ENCODE measurements at regions not wholly inside any gene's neighbourhood (a gene's known extent, or its start where the extent isn't known, plus 50 kb on each side); places are given as distances from the start of the nearest gene placed in this dataset.
A peak's percentile ranks its signal among the peaks of the same experiment; 100 is the strongest.

- ChIA-PET CTCF (interaction anchor here (0.6 to 0.7 kb wide), 2 partner anchors 272 to 886 kb away, joined by 3 to 5 read pairs; no protein-coding TSS in a partner anchor), POLR2A (no interaction called here)
- TF ChIP-seq RCOR1 (IDR thresholded peaks at IDR 0.05; ENCODE audit: low read depth, low read length) (no peak), USF2 (IDR thresholded peaks at IDR 0.05) (no peak), JUNB (IDR thresholded peaks at IDR 0.05) (no peak), MYC (IDR thresholded peaks at IDR 0.05; ENCODE audit: borderline replicate concordance, low read length) (no peak)
- 5% methylated on average over 3 of the region's 3 CpGs for WGBS (ENCODE audit: missing lambda C conversion rate)
- Histone ChIP-seq H3K9me3 (no peaks in the 10 kb centered on the region), H3K27ac (no peak overlapping the region), H3K4me2 (no peak overlapping the region), H3K4me3 (no peak overlapping the region), H3K4me1 (no peaks in the 10 kb centered on the region)
- ATAC-seq: no peak
- FAIRE-seq: no peak
- no peak for DNase-seq (ENCODE audit: low read depth in 1 of 2, low spot score in 1 of 2)
These were observed 71.1 kb upstream of the CCDC60 start for GRCh38 chr12:119263466-119263865.

DNA sequence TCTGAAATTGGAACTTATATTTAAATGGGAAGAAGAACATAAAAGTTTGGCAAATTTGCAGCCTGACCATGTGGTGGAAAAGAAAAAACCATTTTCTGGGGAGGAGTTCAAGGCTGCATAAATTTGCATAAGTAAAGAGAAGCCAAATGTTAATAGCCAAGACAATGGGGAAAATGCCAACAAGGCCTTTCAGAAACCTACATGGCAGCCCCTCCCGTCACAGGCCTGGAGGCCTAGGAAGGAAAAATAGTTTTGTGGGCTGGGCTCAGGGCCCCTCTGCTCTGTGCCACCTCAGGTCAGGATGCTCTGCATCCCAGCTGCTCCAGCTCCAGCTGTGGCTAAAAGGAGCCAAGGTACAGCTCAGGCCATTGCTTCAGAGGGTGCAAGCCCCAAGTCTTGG is 67.6 kb upstream of the CCDC60 start:
- ChIA-PET CTCF (no interaction called here), POLR2A (no interaction called here)
- Histone ChIP-seq H3K4me1 (no peaks in the 10 kb centered on the region), H3K4me2 (no peak overlapping the region), H3K4me3 (no peak overlapping the region), H3K27ac (no peak overlapping the region), H3K9me3 (no peaks in the 10 kb centered on the region)
- WGBS (ENCODE audit: missing lambda C conversion rate): 0% methylated on average over 1 of the region's 1 CpG
- no peak for TF ChIP-seq EP300 (IDR thresholded peaks at IDR 0.05)
- ATAC-seq (no peak), FAIRE-seq (no peak), DNase-seq (ENCODE audit: low read depth in 1 of 2, low spot score in 1 of 2) (no peak)

GRCh38 chr12:119274636-119275065 is 59.9 kb upstream of the CCDC60 start:
- under 1% methylated on average over 9 of the region's 9 CpGs for WGBS (ENCODE audit: missing lambda C conversion rate)

GRCh38 chr12:119283310-119283709 is 51.2 kb upstream of the CCDC60 start:
- no peak overlapping the region for H3K4me2 ChIP-seq
- CTCF ChIA-PET: interaction anchor here (0.5 kb wide), 1 partner anchor 32 kb away, joined by 3 read pairs; no protein-coding TSS in a partner anchor
- H3K4me3 ChIP-seq: no peak overlapping the region
- H3K4me1 ChIP-seq: no peaks in the 10 kb centered on the region
- H3K9me3 ChIP-seq: no peaks in the 10 kb centered on the region
- WGBS (ENCODE audit: missing lambda C conversion rate): 0% methylated on average over 2 of the region's 2 CpGs
- POLR2A ChIA-PET: no interaction called here
- no peak overlapping the region for H3K27ac ChIP-seq
- DNase-seq (ENCODE audit: low read depth in 1 of 2, low spot score in 1 of 2) (no peak), ATAC-seq (no peak), FAIRE-seq (no peak)
- TF ChIP-seq GATA3 (IDR thresholded peaks at IDR 0.05; ENCODE audit: borderline replicate concordance) (no peak), CTCF (IDR thresholded peaks at IDR 0.05) (no peak), HOXB5 (CRISPR knock-in tag; IDR thresholded peaks at IDR 0.05) (no peak), TP53 (CRISPR knock-in tag; IDR thresholded peaks at IDR 0.05) (no peak), RAD21 (conservative IDR thresholded peaks at IDR 0.05 in 1 of 2, IDR thresholded peaks at IDR 0.05 in 1 of 2) (no peak), CEBPB (IDR thresholded peaks at IDR 0.05) (no peak), EHMT2 (IDR thresholded peaks at IDR 0.05; ENCODE audit: low read depth) (no peak), REST (IDR thresholded peaks at IDR 0.05) (no peak), FOSL2 (IDR thresholded peaks at IDR 0.05) (no peak), FOSL2 (CRISPR knock-in tag; IDR thresholded peaks at IDR 0.05) (no peak), PHF8 (IDR thresholded peaks at IDR 0.05; ENCODE audit: borderline replicate concordance, low read depth) (no peak)
- TF ChIP-seq, protein P1, sequence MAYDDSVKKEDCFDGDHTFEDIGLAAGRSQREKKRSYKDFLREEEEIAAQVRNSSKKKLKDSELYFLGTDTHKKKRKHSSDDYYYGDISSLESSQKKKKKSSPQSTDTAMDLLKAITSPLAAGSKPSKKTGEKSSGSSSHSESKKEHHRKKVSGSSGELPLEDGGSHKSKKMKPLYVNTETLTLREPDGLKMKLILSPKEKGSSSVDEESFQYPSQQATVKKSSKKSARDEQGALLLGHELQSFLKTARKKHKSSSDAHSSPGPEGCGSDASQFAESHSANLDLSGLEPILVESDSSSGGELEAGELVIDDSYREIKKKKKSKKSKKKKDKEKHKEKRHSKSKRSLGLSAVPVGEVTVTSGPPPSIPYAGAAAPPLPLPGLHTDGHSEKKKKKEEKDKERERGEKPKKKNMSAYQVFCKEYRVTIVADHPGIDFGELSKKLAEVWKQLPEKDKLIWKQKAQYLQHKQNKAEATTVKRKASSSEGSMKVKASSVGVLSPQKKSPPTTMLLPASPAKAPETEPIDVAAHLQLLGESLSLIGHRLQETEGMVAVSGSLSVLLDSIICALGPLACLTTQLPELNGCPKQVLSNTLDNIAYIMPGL (CRISPR knock-in tag; IDR thresholded peaks at IDR 0.05; ENCODE audit: borderline replicate concordance): no peak

More at GRCh38 chr12:119274636-119275065, 59.9 kb upstream of the CCDC60 start:
- Histone ChIP-seq H3K27ac (no peak overlapping the region), H3K9me3 (no peaks in the 10 kb centered on the region), H3K4me3 (no peak overlapping the region), H3K4me2 (no peak overlapping the region), H3K4me1 (no peaks in the 10 kb centered on the region)
- ChIA-PET CTCF (interaction anchor here (0.9 to 2.2 kb wide), 2 partner anchors 16 to 160 kb away, joined by 4 to 5 read pairs; no protein-coding TSS in a partner anchor), POLR2A (no interaction called here)
- peak; percentile 13 to 34; a peak in 3 of 6 replicates for ATAC-seq
- TF ChIP-seq SREBF2 (IDR thresholded peaks at IDR 0.05) (no peak), HDAC2 (IDR thresholded peaks at IDR 0.05) (no peak), GATA3 (IDR thresholded peaks at IDR 0.05; ENCODE audit: borderline replicate concordance) (no peak), JUNB (IDR thresholded peaks at IDR 0.05) (no peak), PBX3 (IDR thresholded peaks at IDR 0.05) (no peak), HOXA7 (CRISPR knock-in tag; IDR thresholded peaks at IDR 0.05) (no peak), FOSB (CRISPR knock-in tag; IDR thresholded peaks at IDR 0.05) (no peak)
- no peak for FAIRE-seq
- DNase-seq (ENCODE audit: low read depth in 1 of 2, low spot score in 1 of 2): no peak

Data from A549 (cell line).